A673 (cell line): ENCODE measurements at regions not wholly inside any gene's neighbourhood (a gene's known extent, or its start where the extent isn't known, plus 50 kb on each side); places are given as distances from the start of the nearest gene placed in this dataset.

Experiments used
- BruUV-seq: library from RNA; stranded (reverse); fragments of 400-500 nt; replicated peaks from 2 replicates; lab custom pipeline; 2021; lab: Mats Ljungman, UMichigan
- CTCF ChIA-PET: fragments of 300-600 bp; sonication (Branson Sonifier 250); formaldehyde crosslinking; loops from one replicate; lab custom pipeline; 2022; ENCODE audit warnings: antibody characterized with exemption; lab: Charles Lee
- POLR2A ChIA-PET: fragments of 300-600 bp; sonication (Branson Sonifier 250); formaldehyde crosslinking; loops from one replicate; lab custom pipeline; 2022; ENCODE audit warnings: antibody characterized with exemption; ENCODE audit not compliant: low non-redundant PET; lab: Charles Lee
- DNase-seq: peaks from one replicate; pipeline ENCODE4 v3.0.0-alpha.2; 2015; ENCODE audit warnings: low spot score
- H3K27ac ChIP-seq: fragments of 200-600 bp; sonication (generic); 2 replicates; pipeline ENCODE4 v1.5.1; 2016; ENCODE audit warnings: mixed run types, low read depth, mild to moderate bottlenecking, mixed read lengths, antibody characterized with exemption, low read length; ENCODE audit not compliant: poor library complexity, severe bottlenecking
- H3K27me3 ChIP-seq: fragments of 200-600 bp; sonication (generic); replicated peaks from 2 replicates; pipeline ENCODE4 v1.6.1; 2017; ENCODE audit warnings: mixed run types, low read depth, mild to moderate bottlenecking, mixed read lengths, antibody characterized with exemption, low read length; ENCODE audit not compliant: insufficient read depth, poor library complexity
- H3K36me3 ChIP-seq: fragments of 200-600 bp; sonication (generic); 2 replicates; pipeline ENCODE4 v1.6.1; 2016; ENCODE audit warnings: mixed run types, mild to moderate bottlenecking, mixed read lengths, antibody characterized with exemption, low read length; ENCODE audit not compliant: insufficient read depth, poor library complexity, severe bottlenecking
- H3K4me1 ChIP-seq: fragments of 200-600 bp; sonication (generic); 2 replicates; pipeline ENCODE4 v1.6.1; 2017; ENCODE audit warnings: mixed run types, mild to moderate bottlenecking, mixed read lengths, antibody characterized with exemption, low read length; ENCODE audit not compliant: insufficient read depth, poor library complexity, severe bottlenecking
- H3K4me3 ChIP-seq: fragments of 200-600 bp; sonication (generic); 2 replicates; pipeline ENCODE4 v1.5.1; 2016; ENCODE audit warnings: low read depth, mixed run types, mild to moderate bottlenecking, mixed read lengths, low read length; ENCODE audit not compliant: poor library complexity, severe bottlenecking
- H3K9me3 ChIP-seq: fragments of 200-600 bp; sonication (generic); 2 replicates; pipeline ENCODE4 v1.6.1; 2016; ENCODE audit warnings: mixed run types, low read depth, mild to moderate bottlenecking, mixed read lengths, antibody characterized with exemption, low read length; ENCODE audit not compliant: poor library complexity, severe bottlenecking
- CTCF ChIP-seq: fragments of 300-800, 200-600 bp; sonication (generic); conservative IDR thresholded peaks from 2 replicates; pipeline ENCODE4 v1.5.1; 2017; ENCODE audit warnings: low read depth, mild to moderate bottlenecking, antibody characterized with exemption, low read length, moderate library complexity, mixed read lengths
- EZH2 ChIP-seq: fragments of 200-600 bp; sonication (generic); IDR thresholded peaks from 2 replicates; pipeline ENCODE4 v1.6.1; 2017; ENCODE audit warnings: borderline replicate concordance, low read depth, mild to moderate bottlenecking, mixed read lengths, antibody characterized with exemption, low read length; ENCODE audit not compliant: poor library complexity, severe bottlenecking
- intact Hi-C: fragments of 100-400 bp; cut with micrococcal nuclease; formaldehyde crosslinking; loops from one replicate; pipeline ENCODE4 v1.10.0; 2022; ENCODE audit not compliant: unreplicated experiment

GRCh38 chr5:10149911-10150310, 99.8 kb downstream of the ATPSCKMT start:
- intact Hi-C loops: no loop called here
- Histone ChIP-seq H3K4me3 (no peak overlapping the region), H3K27me3 (peaks cover 7% of the 10 kb centered on the region), H3K4me1 (no peaks in the 10 kb centered on the region), H3K9me3 (no peaks in the 10 kb centered on the region), H3K36me3 (no peaks in the 10 kb centered on the region), H3K27ac (no peak overlapping the region)
- ChIA-PET CTCF (no interaction called here), POLR2A (no interaction called here)
- TF ChIP-seq EZH2 (no peak), CTCF (no peak)
- no TSS peak for BruUV-seq
- DNase-seq: no peak

GRCh38 chr5:10145923-10146401, 103.7 kb downstream of the ATPSCKMT start:
- Histone ChIP-seq H3K27ac (no peak overlapping the region), H3K9me3 (no peaks in the 10 kb centered on the region), H3K27me3 (no peaks in the 10 kb centered on the region), H3K4me1 (no peaks in the 10 kb centered on the region), H3K4me3 (no peak overlapping the region), H3K36me3 (no peaks in the 10 kb centered on the region)
- TF ChIP-seq CTCF: peak; percentile 54
- TF ChIP-seq EZH2: no peak
- CTCF ChIA-PET: no interaction called here
- BruUV-seq: no TSS peak
- intact Hi-C loops: no loop called here
- POLR2A ChIA-PET: no interaction called here
- peak; percentile 65 for DNase-seq

GRCh38 chr5:10144040-10144439, 105.6 kb downstream of the ATPSCKMT start:
- Histone ChIP-seq H3K9me3 (no peaks in the 10 kb centered on the region), H3K27ac (no peak overlapping the region), H3K27me3 (no peaks in the 10 kb centered on the region), H3K4me1 (no peaks in the 10 kb centered on the region), H3K4me3 (no peak overlapping the region), H3K36me3 (no peaks in the 10 kb centered on the region)
- DNase-seq: no peak
- ChIA-PET CTCF (no interaction called here), POLR2A (no interaction called here)
- BruUV-seq: no TSS peak
- intact Hi-C loops: no loop called here
- TF ChIP-seq CTCF (no peak), EZH2 (no peak)
